Eye (tissue), 1 donor: ENCODE measurements at regions not wholly inside any gene's neighbourhood (a gene's known extent, or its start where the extent isn't known, plus 50 kb on each side); places are given as distances from the start of the nearest gene placed in this dataset.
"Not testable (repeated sequence)": the region's sequence is repeated elsewhere in the genome, so short reads cannot be mapped to it uniquely, and the experiment has no call there.

Source experiments
- DNase-seq: peaks from one replicate; pipeline ENCODE4 v3.0.0-alpha.2; 2015

- no peak for DNase-seq
Measured at GRCh38 chr11:38710262-38710661, 2112.2 kb upstream of the RAG2 start.

- no peak for DNase-seq
Measured at GRCh38 chr11:38700111-38700510, 2102.1 kb upstream of the RAG2 start.

- DNase-seq = no peak
Measured at GRCh38 chr11:38693306-38693705, 2095.3 kb upstream of the RAG2 start.

GRCh38 chr11:38690211-38690610, 2092.2 kb upstream of the RAG2 start:
- DNase-seq = peak; percentile 4

GRCh38 chr11:38687008-38687407, 2089.0 kb upstream of the RAG2 start:
- peak; percentile 13 for DNase-seq

- DNase-seq = peak; percentile 11
Measured at GRCh38 chr11:38683484-38683883, 2085.4 kb upstream of the RAG2 start.

GRCh38 chr11:38680746-38681145, 2082.7 kb upstream of the RAG2 start:
- DNase-seq = no peak

GRCh38 chr11:38680166-38680565, 2082.1 kb upstream of the RAG2 start:
- no peak for DNase-seq

GRCh38 chr11:38672445-38672844, 2074.4 kb upstream of the RAG2 start:
- no peak for DNase-seq

GRCh38 chr11:38667359-38667758, 2069.3 kb upstream of the RAG2 start:
- no peak for DNase-seq

GRCh38 chr11:38648604-38649003, 2050.6 kb upstream of the RAG2 start:
- DNase-seq = no peak

GRCh38 chr11:38646382-38646781, 2048.3 kb upstream of the RAG2 start:
- no peak for DNase-seq

- no peak for DNase-seq
Measured at GRCh38 chr11:38640854-38641253, 2042.8 kb upstream of the RAG2 start.

GRCh38 chr11:38612701-38613100, 2014.7 kb upstream of the RAG2 start:
- DNase-seq = no peak

GRCh38 chr11:38601371-38601770, 2003.3 kb upstream of the RAG2 start:
- DNase-seq = not testable (repeated sequence)

GRCh38 chr11:38598418-38598817, 2000.4 kb upstream of the RAG2 start:
- peak; percentile 41 for DNase-seq

- DNase-seq = not testable (repeated sequence)
Measured at GRCh38 chr11:38595359-38596016, 1997.5 kb upstream of the RAG2 start.

GRCh38 chr11:38594895-38595294, 1996.9 kb upstream of the RAG2 start:
- no peak for DNase-seq

GRCh38 chr11:38593649-38594048, 1995.6 kb upstream of the RAG2 start:
- no peak for DNase-seq

- no peak for DNase-seq
Measured at GRCh38 chr11:38582756-38583155, 1984.7 kb upstream of the RAG2 start.

GRCh38 chr11:38582151-38582550, 1984.1 kb upstream of the RAG2 start:
- peak; percentile 16 for DNase-seq

- DNase-seq = no peak
Measured at GRCh38 chr11:38577769-38578168, 1979.7 kb upstream of the RAG2 start.

GRCh38 chr11:38562562-38562961, 1964.5 kb upstream of the RAG2 start:
- DNase-seq = no peak

- peak; percentile 32 for DNase-seq
Measured at GRCh38 chr11:38553148-38553547, 1955.1 kb upstream of the RAG2 start.

GRCh38 chr11:38547462-38547861, 1949.4 kb upstream of the RAG2 start:
- no peak for DNase-seq
